H7 (cell line): ENCODE measurements at regions not wholly inside any gene's neighbourhood (a gene's known extent, or its start where the extent isn't known, plus 50 kb on each side); places are given as distances from the start of the nearest gene placed in this dataset.

Source experiments
- DNase-seq: peaks from one replicate; pipeline ENCODE4 v3.0.0; 2012
- H3K27me3 ChIP-seq: 2 replicates; pipeline ENCODE4 v1.6.0; 2011; ENCODE audit warnings: mild to moderate bottlenecking, low read length; ENCODE audit not compliant: control insufficient read depth, insufficient read depth
- H3K36me3 ChIP-seq: replicated peaks from 2 replicates; pipeline ENCODE4 v1.5.1; 2011; ENCODE audit warnings: low read length; ENCODE audit not compliant: control insufficient read depth, insufficient read depth
- H3K4me3 ChIP-seq: 2 replicates; pipeline ENCODE4 v1.5.1; 2011; ENCODE audit warnings: low read depth, mild to moderate bottlenecking, control low read depth, low read length, moderate library complexity; ENCODE audit not compliant: insufficient read depth

GRCh38 chr20:39699166-39699725 lies 737.1 kb downstream of the DHX35 start:
- Histone ChIP-seq H3K27me3 (no peaks in the 10 kb centered on the region), H3K36me3 (no peaks in the 10 kb centered on the region), H3K4me3 (no peak overlapping the region)
- DNase-seq = no peak

GRCh38 chr20:39698752-39699151 lies 736.6 kb downstream of the DHX35 start:
- Histone ChIP-seq H3K4me3 (no peak overlapping the region), H3K36me3 (no peaks in the 10 kb centered on the region), H3K27me3 (no peaks in the 10 kb centered on the region)
- no peak for DNase-seq

GRCh38 chr20:39691151-39691862 lies 729.2 kb downstream of the DHX35 start:
- DNase-seq = no peak
- no peak overlapping the region for H3K4me3 ChIP-seq

GRCh38 chr20:39676857-39677391 lies 714.8 kb downstream of the DHX35 start:
- no peak for DNase-seq
- no peaks in the 10 kb centered on the region for H3K27me3 ChIP-seq
- H3K4me3 ChIP-seq = no peak overlapping the region
- no peaks in the 10 kb centered on the region for H3K36me3 ChIP-seq

More at GRCh38 chr20:39691151-39691862, 729.2 kb downstream of the DHX35 start:
- Histone ChIP-seq H3K27me3 (no peaks in the 10 kb centered on the region), H3K36me3 (no peaks in the 10 kb centered on the region)

- H3K4me3 ChIP-seq = no peak overlapping the region
Observed at GRCh38 chr20:39676241-39676640, 714.1 kb downstream of the DHX35 start.

DNA sequence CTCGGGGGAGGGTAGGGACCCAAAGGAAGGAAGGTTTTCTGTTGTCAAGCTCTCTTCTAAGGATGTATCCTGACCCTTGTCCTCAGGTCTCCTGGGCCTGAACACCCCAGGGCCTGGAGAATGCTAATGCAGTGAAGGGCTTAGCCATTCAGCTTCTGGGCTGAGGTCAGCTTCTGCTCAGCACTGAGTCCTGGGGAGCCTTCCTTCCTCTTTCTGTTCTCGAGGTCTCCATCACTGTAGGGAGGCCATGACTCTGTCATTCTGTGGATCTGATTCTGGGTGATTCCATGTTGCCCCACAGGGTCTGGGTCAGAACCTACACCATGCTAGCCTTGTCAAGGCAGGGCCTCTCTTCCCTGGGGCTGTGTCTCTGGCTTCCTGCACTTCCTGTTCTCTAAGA lies 712.7 kb downstream of the DHX35 start:
- H3K4me3 ChIP-seq = no peak overlapping the region
- H3K36me3 ChIP-seq = no peaks in the 10 kb centered on the region
- DNase-seq = no peak
- H3K27me3 ChIP-seq = no peaks in the 10 kb centered on the region

More at GRCh38 chr20:39676241-39676640, 714.1 kb downstream of the DHX35 start:
- no peaks in the 10 kb centered on the region for H3K27me3 ChIP-seq
- H3K36me3 ChIP-seq = no peaks in the 10 kb centered on the region
- DNase-seq = no peak

- Histone ChIP-seq H3K36me3 (no peaks in the 10 kb centered on the region), H3K27me3 (no peaks in the 10 kb centered on the region), H3K4me3 (no peak overlapping the region)
- no peak for DNase-seq
Observed at GRCh38 chr20:39670988-39671387, 708.8 kb downstream of the DHX35 start.

DNA sequence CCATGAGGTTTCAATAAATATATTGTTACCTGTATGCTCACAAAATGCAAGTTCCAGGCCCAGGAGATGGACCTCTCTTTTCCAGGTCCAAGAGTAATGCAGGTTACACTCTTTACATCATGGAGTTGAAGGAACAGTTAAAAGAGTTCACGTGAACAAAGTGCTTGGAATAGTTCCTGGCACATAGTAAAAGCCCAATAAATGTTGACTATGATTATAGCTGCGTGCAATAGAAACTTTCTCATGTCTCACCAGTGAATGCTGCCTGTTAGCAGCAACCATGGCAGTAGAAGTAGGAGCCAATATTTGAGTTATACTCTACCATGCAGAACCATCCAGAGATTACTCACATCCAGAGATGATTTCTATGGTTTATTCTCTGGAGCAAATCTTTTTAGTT lies 707.5 kb downstream of the DHX35 start:
- H3K36me3 ChIP-seq = no peaks in the 10 kb centered on the region
- H3K27me3 ChIP-seq = no peaks in the 10 kb centered on the region
- H3K4me3 ChIP-seq = no peak overlapping the region
- DNase-seq = no peak

DNA sequence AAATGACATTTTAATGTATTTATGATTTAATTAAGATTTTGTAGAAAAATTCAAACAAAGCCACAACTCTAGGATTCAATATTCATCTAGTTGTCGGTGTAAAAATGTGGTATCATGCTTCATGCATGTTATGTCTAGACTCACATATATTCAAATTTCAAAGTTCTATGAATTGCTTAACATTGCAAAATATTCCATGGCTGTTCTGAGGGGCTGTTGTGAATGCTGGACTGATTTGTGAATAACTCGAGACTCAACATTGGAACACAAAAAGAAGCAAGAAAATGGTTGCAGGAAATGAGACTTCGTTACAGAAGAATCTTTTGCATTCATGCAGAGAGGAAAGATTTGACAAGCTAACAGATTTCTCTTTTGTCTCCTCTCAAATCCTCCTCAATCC lies 705.9 kb downstream of the DHX35 start:
- no peak for DNase-seq
- Histone ChIP-seq H3K27me3 (no peaks in the 10 kb centered on the region), H3K36me3 (no peaks in the 10 kb centered on the region), H3K4me3 (no peak overlapping the region)

GRCh38 chr20:39661833-39662232 lies 699.7 kb downstream of the DHX35 start:
- H3K36me3 ChIP-seq = no peaks in the 10 kb centered on the region
- H3K27me3 ChIP-seq = no peaks in the 10 kb centered on the region
- no peak for DNase-seq
- H3K4me3 ChIP-seq = no peak overlapping the region

- no peak overlapping the region for H3K4me3 ChIP-seq
- DNase-seq = no peak
- H3K36me3 ChIP-seq = no peaks in the 10 kb centered on the region
- no peaks in the 10 kb centered on the region for H3K27me3 ChIP-seq
Observed at GRCh38 chr20:39660965-39661364, 698.8 kb downstream of the DHX35 start.

DNA sequence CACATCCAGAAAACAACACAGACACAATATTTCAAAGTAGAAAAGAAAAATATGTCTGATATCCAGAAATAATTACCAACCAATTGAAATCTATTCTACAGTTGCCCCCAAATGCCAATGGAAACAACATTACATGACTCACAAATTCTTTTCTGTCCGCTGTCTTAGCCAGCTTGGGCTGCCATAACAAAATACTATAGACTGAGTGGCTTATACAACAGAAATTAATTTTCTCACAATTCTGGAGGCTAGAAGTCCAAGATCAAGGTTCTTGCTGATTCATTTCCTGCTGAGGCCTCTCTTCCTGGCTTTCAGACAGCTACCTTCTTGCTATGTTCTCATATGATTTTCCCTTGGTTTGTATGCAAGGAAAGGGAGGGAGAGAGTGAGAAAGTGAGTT lies 698.1 kb downstream of the DHX35 start:
- Histone ChIP-seq H3K36me3 (no peaks in the 10 kb centered on the region), H3K27me3 (no peaks in the 10 kb centered on the region)
- DNase-seq = no peak

DNA sequence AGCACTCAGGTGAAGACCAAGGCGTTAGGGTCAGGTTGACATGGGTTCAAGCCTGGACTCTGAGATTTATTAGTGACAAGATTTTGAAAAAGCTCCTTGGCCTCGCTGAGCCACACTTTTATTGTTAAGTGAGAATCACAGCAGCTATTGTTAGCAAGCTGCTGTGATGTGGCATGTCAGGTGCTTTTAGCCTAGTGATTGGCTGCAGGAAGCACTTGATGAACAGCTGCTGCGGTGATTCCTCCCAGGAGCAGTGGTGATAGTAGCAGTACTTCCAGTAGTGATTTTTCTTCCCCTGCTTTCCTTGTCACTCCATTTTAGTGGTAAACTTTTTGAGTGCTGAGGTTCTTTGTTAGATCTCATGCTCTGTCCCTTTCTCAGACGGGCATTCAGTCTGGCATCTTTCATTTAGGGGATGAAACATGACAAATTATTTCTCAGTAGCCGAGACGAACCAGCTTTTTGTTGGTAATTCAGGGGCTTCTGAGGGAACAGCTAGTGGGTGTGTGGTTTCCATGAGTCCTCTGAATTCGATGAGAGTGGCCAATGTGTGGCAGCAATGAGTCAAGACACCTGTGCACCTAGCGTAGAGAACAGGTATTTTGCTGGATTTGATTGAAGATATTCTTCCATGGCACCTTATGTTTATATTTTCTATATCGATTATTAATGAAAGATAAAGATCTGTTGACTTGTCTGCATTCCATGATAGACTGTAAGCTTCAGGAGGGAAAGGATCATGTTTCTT lies 696.7 kb downstream of the DHX35 start:
- no peaks in the 10 kb centered on the region for H3K27me3 ChIP-seq
- DNase-seq = no peak
- H3K36me3 ChIP-seq = no peaks in the 10 kb centered on the region
- no peak overlapping the region for H3K4me3 ChIP-seq

More for the DNA sequence above, 698.1 kb downstream of the DHX35 start:
- H3K4me3 ChIP-seq = no peak overlapping the region

- Histone ChIP-seq H3K27me3 (no peaks in the 10 kb centered on the region), H3K36me3 (no peaks in the 10 kb centered on the region), H3K4me3 (no peak overlapping the region)
- DNase-seq = no peak
Observed at GRCh38 chr20:39654171-39654570, 692.0 kb downstream of the DHX35 start.
